Smooth muscle cell (in vitro differentiated cells): ENCODE measurements at regions not wholly inside any gene's neighbourhood (a gene's known extent, or its start where the extent isn't known, plus 50 kb on each side); places are given as distances from the start of the nearest gene placed in this dataset.

Experiments
- DNase-seq: peaks from one replicate; lab custom pipeline; 2025; ENCODE audit not compliant: unreplicated experiment; lab: John Stamatoyannopoulos, UW
- H2AFZ ChIP-seq: fragments of 200-600 bp; sonication (generic); 2 replicates; pipeline ENCODE4 v1.6.0; 2016; ENCODE audit warnings: antibody characterized with exemption, low read depth, mild to moderate bottlenecking
- H3F3A ChIP-seq: fragments of 200-600 bp; sonication (generic); 2 replicates; pipeline ENCODE4 v1.6.0; 2017; ENCODE audit warnings: antibody characterized with exemption, low read depth
- H3K27ac ChIP-seq: fragments of 200-600 bp; sonication (generic); 2 replicates; pipeline ENCODE4 v1.5.1; 2016; ENCODE audit warnings: low read depth, mild to moderate bottlenecking
- H3K27me3 ChIP-seq: fragments of 200-600 bp; sonication (generic); 2 replicates; pipeline ENCODE4 v1.6.1; 2016; ENCODE audit warnings: low read depth, mild to moderate bottlenecking
- H3K36me3 ChIP-seq: fragments of 200-600 bp; sonication (generic); 2 replicates; pipeline ENCODE4 v1.5.1; 2016; ENCODE audit warnings: low read depth
- H3K4me1 ChIP-seq: fragments of 200-600 bp; sonication (generic); 2 replicates; pipeline ENCODE4 v1.5.1; 2016; ENCODE audit warnings: low read depth
- H3K4me2 ChIP-seq: fragments of 200-600 bp; sonication (generic); 2 replicates; pipeline ENCODE4 v1.6.0; 2016; ENCODE audit warnings: mild to moderate bottlenecking
- H3K4me3 ChIP-seq: fragments of 200-600 bp; sonication (generic); 2 replicates; pipeline ENCODE4 v1.5.1; 2016; ENCODE audit warnings: mild to moderate bottlenecking
- H3K79me2 ChIP-seq: fragments of 200-600 bp; sonication (generic); 2 replicates; pipeline ENCODE4 v1.6.0; 2016; ENCODE audit warnings: low read depth, mild to moderate bottlenecking
- H3K9ac ChIP-seq: fragments of 200-600 bp; sonication (generic); 2 replicates; pipeline ENCODE4 v1.6.0; 2016; ENCODE audit warnings: low read depth
- H3K9me3 ChIP-seq: fragments of 200-600 bp; sonication (generic); replicated peaks from 2 replicates; pipeline ENCODE4 v1.5.1; 2016; ENCODE audit warnings: low read depth
- H4K20me1 ChIP-seq: fragments of 200-600 bp; sonication (generic); 2 replicates; pipeline ENCODE4 v1.6.0; 2016; ENCODE audit warnings: low read depth
- CTCF ChIP-seq: fragments of 200-600 bp; sonication (generic); IDR thresholded peaks from 2 replicates; pipeline ENCODE4 v1.5.1; 2017; ENCODE audit warnings: borderline replicate concordance, mild to moderate bottlenecking, antibody characterized with exemption; ENCODE audit not compliant: insufficient read depth, poor library complexity, severe bottlenecking
- WGBS: methylation state at CpG from one replicate; pipeline ENCODE4 v1.1.7; 2016; ENCODE audit warnings: low lambda C conversion rate; 5-methylcytosine and 5-hydroxymethylcytosine counted together

- H3K9me3 ChIP-seq = no peaks in the 10 kb centered on the region
- 80% methylated on average over 1 of the region's 1 CpG for WGBS
- no peaks in the 10 kb centered on the region for H3K36me3 ChIP-seq
- no peak overlapping the region for H3K9ac ChIP-seq
- H3K27me3 ChIP-seq = no peaks in the 10 kb centered on the region
- no peak overlapping the region for H2AFZ ChIP-seq
- H3K79me2 ChIP-seq = no peaks in the 10 kb centered on the region
- H3K27ac ChIP-seq = no peak overlapping the region
- H3F3A ChIP-seq = no peaks in the 10 kb centered on the region
- no peak for DNase-seq
- H3K4me1 ChIP-seq = no peaks in the 10 kb centered on the region
- no peak overlapping the region for H3K4me2 ChIP-seq
- TF ChIP-seq CTCF = no peak
- H3K4me3 ChIP-seq = no peak overlapping the region
- no peaks in the 10 kb centered on the region for H4K20me1 ChIP-seq
Observed at GRCh38 chr3:174613173-174613572, 246.0 kb upstream of the NAALADL2 start.

- no peaks in the 10 kb centered on the region for H4K20me1 ChIP-seq
- H2AFZ ChIP-seq = no peak overlapping the region
- no peak overlapping the region for H3K27ac ChIP-seq
- 80% methylated on average over 2 of the region's 2 CpGs for WGBS
- H3K9ac ChIP-seq = no peak overlapping the region
- H3K79me2 ChIP-seq = no peaks in the 10 kb centered on the region
- no peaks in the 10 kb centered on the region for H3K9me3 ChIP-seq
- H3F3A ChIP-seq = no peaks in the 10 kb centered on the region
- no peak for DNase-seq
- H3K4me2 ChIP-seq = no peak overlapping the region
- no peaks in the 10 kb centered on the region for H3K27me3 ChIP-seq
- TF ChIP-seq CTCF = no peak
- no peaks in the 10 kb centered on the region for H3K36me3 ChIP-seq
- H3K4me1 ChIP-seq = no peaks in the 10 kb centered on the region
- no peak overlapping the region for H3K4me3 ChIP-seq
Observed at GRCh38 chr3:174614036-174614435, 245.1 kb upstream of the NAALADL2 start.

- no peaks in the 10 kb centered on the region for H3K4me1 ChIP-seq
- H3K27ac ChIP-seq = no peak overlapping the region
- no peak overlapping the region for H3K4me2 ChIP-seq
- H3K36me3 ChIP-seq = no peaks in the 10 kb centered on the region
- H2AFZ ChIP-seq = no peak overlapping the region
- no peak overlapping the region for H3K4me3 ChIP-seq
- H3F3A ChIP-seq = no peaks in the 10 kb centered on the region
- no peaks in the 10 kb centered on the region for H3K79me2 ChIP-seq
- H3K9ac ChIP-seq = no peak overlapping the region
- TF ChIP-seq CTCF = no peak
- DNase-seq = no peak
- H3K9me3 ChIP-seq = no peaks in the 10 kb centered on the region
- 97% methylated on average over 1 of the region's 1 CpG for WGBS
- no peaks in the 10 kb centered on the region for H3K27me3 ChIP-seq
- no peaks in the 10 kb centered on the region for H4K20me1 ChIP-seq
Observed at GRCh38 chr3:174618368-174619080, 240.6 kb upstream of the NAALADL2 start.

- Histone ChIP-seq H2AFZ (no peak overlapping the region), H4K20me1 (no peaks in the 10 kb centered on the region), H3K36me3 (no peaks in the 10 kb centered on the region), H3F3A (no peaks in the 10 kb centered on the region), H3K27ac (no peak overlapping the region), H3K4me1 (no peaks in the 10 kb centered on the region), H3K79me2 (no peaks in the 10 kb centered on the region), H3K4me3 (no peak overlapping the region), H3K9ac (no peak overlapping the region), H3K4me2 (no peak overlapping the region), H3K9me3 (no peaks in the 10 kb centered on the region), H3K27me3 (no peaks in the 10 kb centered on the region)
- TF ChIP-seq CTCF = no peak
- no peak for DNase-seq
Observed at GRCh38 chr3:174619239-174619638, 239.9 kb upstream of the NAALADL2 start.
